Prostate gland (tissue), 2 donors: ENCODE measurements at regions not wholly inside any gene's neighbourhood (a gene's known extent, or its start where the extent isn't known, plus 50 kb on each side); places are given as distances from the start of the nearest gene placed in this dataset.

Experiments used
- CTCF ChIP-seq, 4 experiments: fragments of 200-600 bp in 2 of 4; fragments of 450-650 bp in 2 of 4; sonication (generic) in 2 of 4; IDR thresholded peaks; 1 replicate in 3 of 4; 2 replicates in 1 of 4; pipeline ENCODE4 v1.5.1; 2016 to 2019; ENCODE audit warnings: antibody characterized with exemption in 4 of 4, mild to moderate bottlenecking in 2 of 4, moderate library complexity in 2 of 4
- POLR2A ChIP-seq: fragments of 450-650 bp; IDR thresholded peaks from one replicate; pipeline ENCODE4 v1.6.1; 2016; ENCODE audit warnings: antibody characterized with exemption, mild to moderate bottlenecking
- POLR2AphosphoS5 ChIP-seq: sonication (generic); formaldehyde crosslinking; IDR thresholded peaks from one replicate; pipeline ENCODE4 v1.6.1; 2017; ENCODE audit warnings: antibody characterized with exemption

GRCh38 chr15:62291262-62291661 is 126.2 kb upstream of the C2CD4B start:
- TF ChIP-seq CTCF (IDR thresholded peaks at IDR 0.05): no peak
- TF ChIP-seq POLR2AphosphoS5: no peak
- TF ChIP-seq POLR2A: no peak
